HEK293T (cell line): ENCODE measurements at regions not wholly inside any gene's neighbourhood (a gene's known extent, or its start where the extent isn't known, plus 50 kb on each side); places are given as distances from the start of the nearest gene placed in this dataset.

ENCODE experiments used
- CTCF ChIA-PET: fragments of 350-600 bp; formaldehyde crosslinking; extraction: SDS; loops from one replicate; lab custom pipeline; 2021; ENCODE audit warnings: antibody characterized with exemption, inconsistent platforms; lab: Yijun Ruan, JAX
- POLR2A ChIA-PET: fragments of 350-600 bp; formaldehyde crosslinking; extraction: SDS; loops from one replicate; lab custom pipeline; 2020; ENCODE audit warnings: antibody characterized with exemption, inconsistent platforms; lab: Yijun Ruan, JAX
- DNase-seq: peaks from one replicate; pipeline ENCODE4 v3.0.0; 2012; ENCODE audit warnings: mixed read lengths; ENCODE audit errors: extremely low spot score
- ARNT ChIP-seq: fragments of 450-650 bp; IDR thresholded peaks from 2 replicates; pipeline ENCODE4 v1.6.1; 2017; ENCODE audit warnings: mild to moderate bottlenecking
- BHLHE40 ChIP-seq: fragments of 450-650 bp; IDR thresholded peaks from 2 replicates; pipeline ENCODE4 v1.6.1; 2016; ENCODE audit warnings: mild to moderate bottlenecking, moderate library complexity, borderline replicate concordance
- CTBP1 ChIP-seq: fragments of 450-650 bp; IDR thresholded peaks from 2 replicates; pipeline ENCODE4 v1.6.1; 2016; ENCODE audit warnings: borderline replicate concordance
- ELF4 ChIP-seq: fragments of 450-650 bp; IDR thresholded peaks from 2 replicates; pipeline ENCODE4 v1.6.1; 2017; ENCODE audit warnings: antibody characterized with exemption
- FOXA1 ChIP-seq: fragments of 450-650 bp; IDR thresholded peaks from 2 replicates; pipeline ENCODE4 v1.6.1; 2016; ENCODE audit warnings: mild to moderate bottlenecking
- FOXK2 ChIP-seq: fragments of 450-650 bp; IDR thresholded peaks from 2 replicates; pipeline ENCODE4 v1.6.1; 2016; ENCODE audit warnings: mild to moderate bottlenecking
- FOXM1 ChIP-seq: fragments of 450-650 bp; IDR thresholded peaks from 2 replicates; pipeline ENCODE4 v1.6.1; 2017; ENCODE audit warnings: mild to moderate bottlenecking, borderline replicate concordance
- HDGF ChIP-seq: fragments of 450-650 bp; IDR thresholded peaks from 2 replicates; pipeline ENCODE4 v1.6.1; 2017; ENCODE audit warnings: antibody characterized with exemption, borderline replicate concordance
- L3MBTL2 ChIP-seq: fragments of 450-650 bp; conservative IDR thresholded peaks from 2 replicates; pipeline ENCODE4 v1.6.1; 2016; ENCODE audit warnings: mild to moderate bottlenecking
- LEF1 ChIP-seq: fragments of 450-650 bp; IDR thresholded peaks from 2 replicates; pipeline ENCODE4 v1.6.1; 2017; ENCODE audit warnings: mild to moderate bottlenecking, borderline replicate concordance
- NFRKB ChIP-seq: fragments of 450-650 bp; IDR thresholded peaks from 2 replicates; pipeline ENCODE4 v1.6.1; 2016; ENCODE audit warnings: mild to moderate bottlenecking, moderate library complexity
- SP1 ChIP-seq: fragments of 450-650 bp; IDR thresholded peaks from 2 replicates; pipeline ENCODE4 v1.6.1; 2017
- SUZ12 ChIP-seq: fragments of 450-650 bp; IDR thresholded peaks from 2 replicates; pipeline ENCODE4 v1.6.1; 2016; ENCODE audit warnings: mild to moderate bottlenecking
- TARDBP ChIP-seq: fragments of 450-650 bp; IDR thresholded peaks from 2 replicates; pipeline ENCODE4 v1.6.1; 2016
- ZNF384 ChIP-seq: fragments of 450-650 bp; IDR thresholded peaks from 2 replicates; pipeline ENCODE4 v1.6.1; 2016
- TF ChIP-seq, protein P1 (sequence below): fragments of 450-650 bp; IDR thresholded peaks from 2 replicates; pipeline ENCODE4 v1.6.1; 2016

- ChIA-PET CTCF (no interaction called here), POLR2A (no interaction called here)
- DNase-seq = no peak
- TF ChIP-seq LEF1 (no peak), NFRKB (no peak), FOXM1 (no peak), BHLHE40 (no peak), SUZ12 (no peak), SP1 (no peak), HDGF (no peak), FOXK2 (no peak), TARDBP (no peak), ARNT (no peak), L3MBTL2 (no peak), ZNF384 (no peak), CTBP1 (no peak), FOXA1 (no peak), ELF4 (no peak)
- TF ChIP-seq, protein P1, sequence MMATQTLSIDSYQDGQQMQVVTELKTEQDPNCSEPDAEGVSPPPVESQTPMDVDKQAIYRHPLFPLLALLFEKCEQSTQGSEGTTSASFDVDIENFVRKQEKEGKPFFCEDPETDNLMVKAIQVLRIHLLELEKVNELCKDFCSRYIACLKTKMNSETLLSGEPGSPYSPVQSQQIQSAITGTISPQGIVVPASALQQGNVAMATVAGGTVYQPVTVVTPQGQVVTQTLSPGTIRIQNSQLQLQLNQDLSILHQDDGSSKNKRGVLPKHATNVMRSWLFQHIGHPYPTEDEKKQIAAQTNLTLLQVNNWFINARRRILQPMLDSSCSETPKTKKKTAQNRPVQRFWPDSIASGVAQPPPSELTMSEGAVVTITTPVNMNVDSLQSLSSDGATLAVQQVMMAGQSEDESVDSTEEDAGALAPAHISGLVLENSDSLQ = no peak
Measured at GRCh38 chr10:3460420-3461128, 288.0 kb upstream of the PITRM1 start.

GRCh38 chr10:3455385-3456334, 283.1 kb upstream of the PITRM1 start:
- TF ChIP-seq TARDBP = no peak
- CTCF ChIA-PET = no interaction called here
- no peak for DNase-seq

GRCh38 chr10:3452683-3453361, 280.2 kb upstream of the PITRM1 start:
- DNase-seq = no peak
- TF ChIP-seq FOXM1 = no peak
- TF ChIP-seq LEF1 = no peak
- TF ChIP-seq HDGF = no peak
- TF ChIP-seq ZNF384 = no peak
- TF ChIP-seq SUZ12 = no peak
- TF ChIP-seq L3MBTL2 = no peak
- TF ChIP-seq TARDBP = no peak
- no peak for TF ChIP-seq CTBP1
- TF ChIP-seq, protein P1 = no peak
- no peak for TF ChIP-seq SP1
- no peak for TF ChIP-seq ELF4
- no peak for TF ChIP-seq FOXK2
- ChIA-PET POLR2A (no interaction called here), CTCF (no interaction called here)

More at GRCh38 chr10:3455385-3456334, 283.1 kb upstream of the PITRM1 start:
- POLR2A ChIA-PET = no interaction called here

DNA sequence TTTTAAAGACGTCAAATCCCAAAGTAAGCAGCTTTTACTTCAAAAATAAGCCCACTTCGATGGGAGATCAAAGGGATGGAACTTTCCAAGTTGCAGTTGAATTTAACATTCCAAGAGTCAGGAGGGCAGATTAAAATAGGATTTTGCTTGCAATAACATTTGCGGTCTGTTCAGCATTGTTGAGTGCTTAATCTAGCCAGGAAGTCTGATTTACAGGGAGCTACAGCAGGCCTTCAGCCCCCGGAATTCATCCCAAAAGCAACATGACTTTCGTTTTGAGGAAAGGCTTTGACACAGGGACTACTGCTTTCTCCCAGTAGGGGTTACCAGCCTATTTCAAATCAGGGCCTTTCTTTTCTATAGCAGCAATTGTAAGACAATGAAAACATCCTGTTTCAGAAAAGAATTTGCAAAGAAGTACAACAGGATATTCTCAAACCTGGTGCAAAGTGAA, 279.6 kb upstream of the PITRM1 start:
- TF ChIP-seq ZNF384 = no peak
- no peak for TF ChIP-seq ARNT
- no peak for TF ChIP-seq BHLHE40
- TF ChIP-seq NFRKB = no peak
- no peak for TF ChIP-seq FOXM1
- TF ChIP-seq SP1 = no peak
- no peak for TF ChIP-seq FOXK2
- TF ChIP-seq L3MBTL2 = no peak
- TF ChIP-seq HDGF = no peak
- no peak for TF ChIP-seq ELF4
- no peak for TF ChIP-seq CTBP1
- TF ChIP-seq LEF1 = no peak
- no peak for TF ChIP-seq FOXA1
- TF ChIP-seq SUZ12 = no peak
- no peak for TF ChIP-seq TARDBP
- TF ChIP-seq, protein P1 = no peak
- POLR2A ChIA-PET = no interaction called here
- DNase-seq = no peak
- CTCF ChIA-PET = no interaction called here

DNA sequence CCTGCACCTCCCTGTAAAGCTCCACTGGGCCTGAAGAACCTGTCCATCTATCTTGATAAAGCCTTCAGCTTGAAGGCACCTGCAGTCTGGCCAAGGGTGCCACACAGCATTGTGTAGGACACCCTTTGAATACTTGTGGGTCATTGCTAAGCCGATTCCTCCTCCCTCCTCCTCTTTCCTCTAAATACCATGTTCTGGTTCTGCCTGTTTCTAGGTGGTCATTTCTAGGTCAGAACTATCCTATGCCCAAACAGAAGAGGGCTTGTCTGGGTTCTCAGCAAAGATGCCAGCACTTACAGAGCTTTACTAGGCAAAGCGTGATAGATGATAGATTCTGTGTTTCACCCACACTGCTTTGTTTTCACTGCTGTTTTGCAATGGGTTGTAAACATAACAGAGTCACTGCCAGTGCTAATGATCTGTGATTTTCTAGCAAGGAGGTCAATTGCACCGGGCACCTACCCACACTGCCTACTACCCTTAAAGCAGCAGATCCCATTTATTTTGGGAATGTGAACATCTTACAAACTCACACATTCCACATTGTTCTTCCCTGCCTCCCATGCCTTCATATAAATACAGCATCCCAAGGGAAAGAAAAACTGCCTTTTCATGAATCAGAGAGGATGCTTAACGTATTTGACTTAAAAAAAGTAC, 279.1 kb upstream of the PITRM1 start:
- no peak for DNase-seq
- no peak for TF ChIP-seq L3MBTL2
- no peak for TF ChIP-seq FOXM1
- TF ChIP-seq ZNF384 = no peak
- no peak for TF ChIP-seq FOXA1
- no peak for TF ChIP-seq HDGF
- TF ChIP-seq, protein P1 = no peak
- TF ChIP-seq FOXK2 = no peak
- TF ChIP-seq ELF4 = no peak
- no peak for TF ChIP-seq LEF1
- no peak for TF ChIP-seq NFRKB
- no peak for TF ChIP-seq SP1
- no peak for TF ChIP-seq TARDBP
- TF ChIP-seq SUZ12 = no peak
- no peak for TF ChIP-seq BHLHE40
- TF ChIP-seq ARNT = no peak
- TF ChIP-seq CTBP1 = no peak
- ChIA-PET POLR2A (no interaction called here), CTCF (no interaction called here)
